ENCODE measurements at regions not wholly inside any gene's neighbourhood (a gene's known extent, or its start where the extent isn't known, plus 50 kb on each side); places are given as distances from the start of the nearest gene placed in this dataset.

DNA sequence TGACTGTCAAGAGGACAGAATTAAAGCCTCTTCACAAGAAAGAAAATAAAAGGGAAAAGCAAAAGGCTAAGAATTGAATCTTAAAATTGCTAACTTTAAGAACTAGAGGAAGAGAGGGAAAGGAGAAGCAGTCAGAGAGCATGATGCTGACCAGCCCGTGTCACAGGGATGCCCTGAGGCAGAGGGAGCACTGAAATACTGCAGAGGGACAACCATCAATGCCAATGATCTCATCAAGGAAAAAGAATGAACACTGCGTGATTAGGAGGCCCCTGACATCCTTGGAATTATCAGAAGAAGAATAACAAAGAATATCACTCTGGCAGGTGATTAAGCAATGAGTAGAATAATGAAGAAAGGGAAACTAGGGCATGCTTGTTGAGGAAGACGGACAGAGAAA is 252.2 kb upstream of the GRIP1 start:
- Histone ChIP-seq H3K4me1 (ENCODE audit: control insufficient read depth, insufficient read depth, low read length) (peaks cover 2% of the 10 kb centered on the region; the same call in 1 of the 2 replicates), H3K4me3 (ENCODE audit: low read length) (no peak overlapping the region; the same call in 1 of the 2 replicates), H3K9me3 (ENCODE audit: control insufficient read depth, insufficient read depth, low read length) (no peaks in the 10 kb centered on the region), H3K36me3 (ENCODE audit: control insufficient read depth, insufficient read depth, low read length) (no peaks in the 10 kb centered on the region), H3K27me3 (ENCODE audit: control insufficient read depth, insufficient read depth, low read length) (no peaks in the 10 kb centered on the region), H3K27ac (ENCODE audit: low read length) (no peak overlapping the region)
- no CpG with 5 or more reads among the region's 3 CpGs for WGBS (ENCODE audit: insufficient coverage, insufficient read length)
- DNase-seq (ENCODE audit: low read depth, low spot score), result no peak

DNA sequence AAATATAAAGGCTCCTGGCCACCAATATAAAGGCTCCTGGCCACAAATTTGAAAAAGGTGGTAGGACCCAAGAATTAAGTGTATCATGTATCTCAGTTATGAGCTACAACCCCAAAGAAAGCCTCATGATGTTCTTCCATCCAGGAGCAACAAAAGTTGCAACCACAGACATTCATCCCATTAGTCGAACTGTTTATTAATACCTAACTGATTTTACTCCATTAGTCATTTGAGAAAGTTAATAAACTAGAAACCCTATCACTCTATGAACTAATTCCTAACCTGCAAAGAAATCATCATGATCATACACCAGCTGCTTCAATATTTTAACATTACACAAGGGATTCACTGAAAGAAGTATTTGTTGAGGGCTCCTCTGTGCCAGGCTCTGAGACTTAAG is 253.2 kb upstream of the GRIP1 start:
- WGBS (ENCODE audit: insufficient coverage, insufficient read length), result no CpG with 5 or more reads among the region's 1 CpG

DNA sequence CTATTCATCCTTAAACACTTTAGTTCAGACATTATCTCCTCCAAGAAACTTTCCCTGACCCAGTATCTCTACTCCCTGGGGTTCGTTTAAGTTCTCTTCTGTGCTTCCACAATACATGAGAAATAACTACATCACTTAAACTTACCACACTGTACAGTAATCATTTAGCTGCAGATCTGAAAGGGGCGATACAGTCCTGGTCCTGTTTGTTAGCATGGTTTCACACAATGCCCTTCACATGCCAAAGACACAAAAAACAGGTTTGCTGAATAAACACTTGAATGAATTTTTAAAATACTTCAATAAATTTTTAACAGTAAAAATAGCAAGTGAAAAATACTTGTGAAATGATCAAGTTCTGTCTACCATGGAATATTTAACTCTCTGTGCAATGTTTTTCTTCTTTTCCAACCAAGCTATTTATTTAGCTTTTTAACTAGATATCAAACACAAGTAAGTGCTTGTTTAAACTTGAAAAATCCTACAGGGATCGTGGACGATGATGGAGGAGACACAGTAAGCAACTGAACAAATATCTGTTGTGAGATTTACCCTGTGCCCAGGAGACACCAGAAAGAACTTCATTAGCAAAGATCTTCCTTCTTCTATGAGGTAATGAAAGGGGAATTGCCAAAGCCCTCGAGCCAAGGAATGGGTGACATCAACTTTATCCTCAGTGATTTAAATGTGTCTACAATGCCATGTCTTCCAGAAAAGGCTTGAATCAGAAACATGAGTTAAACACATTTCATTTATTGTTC is 255.6 kb upstream of the GRIP1 start:
- Histone ChIP-seq H3K4me3 (ENCODE audit: low read length) (no peak overlapping the region), H3K36me3 (ENCODE audit: control insufficient read depth, insufficient read depth, low read length) (no peaks in the 10 kb centered on the region), H3K9me3 (ENCODE audit: control insufficient read depth, insufficient read depth, low read length) (no peaks in the 10 kb centered on the region), H3K27me3 (ENCODE audit: control insufficient read depth, insufficient read depth, low read length) (no peaks in the 10 kb centered on the region), H3K27ac (ENCODE audit: low read length) (no peak overlapping the region), H3K4me1 (ENCODE audit: control insufficient read depth, insufficient read depth, low read length) (no peaks in the 10 kb centered on the region)
- no CpG with 5 or more reads among the region's 5 CpGs for WGBS (ENCODE audit: insufficient coverage, insufficient read length)
- no peak for DNase-seq (ENCODE audit: low read depth, low spot score)

More for the DNA sequence above, 253.2 kb upstream of the GRIP1 start:
- no peaks in the 10 kb centered on the region for H3K9me3 ChIP-seq (ENCODE audit: control insufficient read depth, insufficient read depth, low read length)
- H3K4me1 ChIP-seq (ENCODE audit: control insufficient read depth, insufficient read depth, low read length), result no peaks in the 10 kb centered on the region
- H3K36me3 ChIP-seq (ENCODE audit: control insufficient read depth, insufficient read depth, low read length), result no peaks in the 10 kb centered on the region
- H3K27me3 ChIP-seq (ENCODE audit: control insufficient read depth, insufficient read depth, low read length), result no peaks in the 10 kb centered on the region
- DNase-seq (ENCODE audit: low read depth, low spot score), result no peak
- no peak overlapping the region for H3K4me3 ChIP-seq (ENCODE audit: low read length)
- no peak overlapping the region for H3K27ac ChIP-seq (ENCODE audit: low read length)

DNA sequence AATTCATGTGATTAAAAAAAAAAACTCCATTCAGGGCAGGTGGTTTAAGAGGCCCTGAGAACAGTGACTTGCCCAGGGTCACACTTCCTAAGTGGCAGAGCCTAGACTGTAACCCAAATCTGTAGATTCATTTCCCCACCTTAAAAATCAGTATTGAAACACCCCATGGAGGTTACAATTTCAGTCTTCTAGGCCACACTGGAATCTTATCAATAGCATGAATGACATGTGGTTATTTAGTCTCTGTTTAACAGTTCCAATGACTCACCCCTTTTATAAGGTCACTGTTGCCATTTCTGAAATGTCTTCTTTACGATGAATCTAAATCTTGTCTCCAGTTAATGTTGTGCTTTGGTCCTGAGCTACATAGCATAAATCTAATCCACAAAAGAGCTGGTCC is 262.3 kb upstream of the GRIP1 start:
- DNase-seq (ENCODE audit: low read depth, low spot score), result no peak
- Histone ChIP-seq H3K27ac (ENCODE audit: low read length) (no peak overlapping the region), H3K27me3 (ENCODE audit: control insufficient read depth, insufficient read depth, low read length) (no peaks in the 10 kb centered on the region), H3K9me3 (ENCODE audit: control insufficient read depth, insufficient read depth, low read length) (no peaks in the 10 kb centered on the region), H3K4me1 (ENCODE audit: control insufficient read depth, insufficient read depth, low read length) (peaks cover 3% of the 10 kb centered on the region), H3K36me3 (ENCODE audit: control insufficient read depth, insufficient read depth, low read length) (no peaks in the 10 kb centered on the region), H3K4me3 (ENCODE audit: low read length) (no peak overlapping the region)
- no CpG with 5 or more reads among the region's 1 CpG for WGBS (ENCODE audit: insufficient coverage, insufficient read length)

DNA sequence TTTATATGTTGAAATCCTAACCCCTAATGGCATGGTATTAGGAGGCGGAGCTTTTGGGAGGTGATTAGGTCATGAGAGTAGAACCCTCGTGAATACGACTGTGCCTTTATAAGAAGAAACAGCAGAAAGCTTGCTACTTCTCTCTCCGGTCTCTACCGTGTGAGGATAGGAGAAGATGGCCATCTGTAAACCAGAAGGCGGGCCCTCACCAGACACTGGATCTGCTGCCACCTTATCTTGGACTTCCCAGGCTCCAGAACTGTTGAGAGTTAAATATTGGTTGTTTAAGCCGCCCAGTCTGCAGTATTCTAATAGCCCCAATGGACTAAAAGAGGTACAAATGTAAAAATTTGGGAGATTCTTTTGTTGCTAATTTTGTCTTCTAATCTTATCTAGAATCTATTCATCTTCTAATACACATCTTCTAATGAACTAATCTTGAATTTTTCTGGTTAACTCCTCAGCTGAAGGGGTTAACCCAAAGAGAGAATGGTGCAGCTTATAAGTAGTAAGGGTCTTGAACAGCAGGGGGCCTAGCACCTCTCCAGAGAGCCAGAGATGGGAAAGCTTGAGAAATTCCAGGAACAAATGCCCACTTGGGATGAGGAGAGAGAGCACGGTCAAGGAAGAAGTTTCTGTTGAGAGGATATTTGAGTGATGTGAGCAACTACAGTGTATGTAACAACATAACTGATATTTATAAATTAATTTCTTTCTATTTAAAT is 264.0 kb upstream of the GRIP1 start:
- DNase-seq (ENCODE audit: low read depth, low spot score), result no peak
- no peak overlapping the region for H3K4me3 ChIP-seq (ENCODE audit: low read length)
- WGBS (ENCODE audit: insufficient coverage, insufficient read length), result no CpG with 5 or more reads among the region's 8 CpGs
- peaks cover 3% of the 10 kb centered on the region for H3K4me1 ChIP-seq (ENCODE audit: control insufficient read depth, insufficient read depth, low read length)
- no peaks in the 10 kb centered on the region for H3K36me3 ChIP-seq (ENCODE audit: control insufficient read depth, insufficient read depth, low read length)
- no peaks in the 10 kb centered on the region for H3K27me3 ChIP-seq (ENCODE audit: control insufficient read depth, insufficient read depth, low read length)
- H3K27ac ChIP-seq (ENCODE audit: low read length), result no peak overlapping the region
- no peaks in the 10 kb centered on the region for H3K9me3 ChIP-seq (ENCODE audit: control insufficient read depth, insufficient read depth, low read length)

DNA sequence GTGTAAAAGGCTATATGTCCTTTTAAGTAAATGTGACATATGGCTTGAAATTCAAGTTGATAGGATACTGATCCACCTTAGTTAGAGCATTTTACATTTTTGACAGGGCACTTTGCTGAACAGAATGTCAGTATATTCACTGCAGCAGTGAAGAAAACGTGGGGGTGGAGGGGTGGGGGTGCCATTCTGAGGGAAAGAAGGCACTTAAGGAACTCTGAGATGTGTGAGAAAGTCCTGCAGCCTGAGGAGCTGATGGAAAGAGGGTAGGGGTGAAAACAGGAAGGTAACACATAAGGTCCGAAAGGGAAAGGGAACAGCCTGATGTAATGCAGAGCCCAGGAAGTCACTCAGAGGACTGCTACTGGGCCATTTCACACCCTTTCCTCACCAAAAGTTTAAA is 265.5 kb upstream of the GRIP1 start:
- Histone ChIP-seq H3K4me3 (ENCODE audit: low read length) (no peak overlapping the region), H3K4me1 (ENCODE audit: control insufficient read depth, insufficient read depth, low read length) (peaks cover 3% of the 10 kb centered on the region), H3K36me3 (ENCODE audit: control insufficient read depth, insufficient read depth, low read length) (no peaks in the 10 kb centered on the region), H3K27ac (ENCODE audit: low read length) (no peak overlapping the region), H3K27me3 (ENCODE audit: control insufficient read depth, insufficient read depth, low read length) (no peaks in the 10 kb centered on the region), H3K9me3 (ENCODE audit: control insufficient read depth, insufficient read depth, low read length) (no peaks in the 10 kb centered on the region)
- no CpG with 5 or more reads among the region's 2 CpGs for whole genome bisulfite sequencing (ENCODE audit: insufficient coverage, insufficient read length)
- DNase-seq (ENCODE audit: low read depth, low spot score), result no peak

DNA sequence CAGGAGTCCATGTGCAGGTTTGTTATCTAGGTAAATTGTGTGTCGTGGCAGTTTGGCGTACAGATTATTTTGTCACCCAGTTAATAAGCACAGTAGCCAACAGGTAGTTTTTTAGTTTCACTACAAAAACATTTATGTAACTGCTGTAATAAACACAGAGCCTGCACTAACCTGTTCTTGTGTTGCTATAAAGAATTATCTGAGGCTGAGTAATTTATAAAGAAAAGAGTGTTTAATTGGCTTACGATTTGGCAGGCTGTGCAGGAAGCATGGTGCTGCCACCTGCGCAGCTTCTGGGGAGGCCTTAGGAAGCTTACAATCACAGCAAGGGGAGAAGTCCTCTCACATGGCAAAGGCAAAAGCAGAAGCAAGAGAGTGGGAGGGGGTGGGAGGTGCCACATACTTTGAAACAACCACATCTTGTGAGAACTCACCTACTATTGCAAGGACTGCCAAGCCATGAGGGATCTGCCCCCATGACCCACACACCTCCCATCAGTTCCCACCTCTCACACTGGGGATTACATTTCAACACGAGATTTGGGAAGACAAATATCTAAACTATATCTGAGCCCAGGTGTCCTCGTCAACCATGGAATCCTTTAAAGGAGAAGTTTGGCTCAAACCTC is 266.4 kb upstream of the GRIP1 start:
- Histone ChIP-seq H3K36me3 (ENCODE audit: control insufficient read depth, insufficient read depth, low read length) (no peaks in the 10 kb centered on the region), H3K27ac (ENCODE audit: low read length) (no peak overlapping the region), H3K4me3 (ENCODE audit: low read length) (no peak overlapping the region), H3K27me3 (ENCODE audit: control insufficient read depth, insufficient read depth, low read length) (no peaks in the 10 kb centered on the region), H3K4me1 (ENCODE audit: control insufficient read depth, insufficient read depth, low read length) (peaks cover 3% of the 10 kb centered on the region), H3K9me3 (ENCODE audit: control insufficient read depth, insufficient read depth, low read length) (no peaks in the 10 kb centered on the region)
- no CpG with 5 or more reads among the region's 6 CpGs for WGBS (ENCODE audit: insufficient coverage, insufficient read length)
- no peak for DNase-seq (ENCODE audit: low read depth, low spot score)

DNA sequence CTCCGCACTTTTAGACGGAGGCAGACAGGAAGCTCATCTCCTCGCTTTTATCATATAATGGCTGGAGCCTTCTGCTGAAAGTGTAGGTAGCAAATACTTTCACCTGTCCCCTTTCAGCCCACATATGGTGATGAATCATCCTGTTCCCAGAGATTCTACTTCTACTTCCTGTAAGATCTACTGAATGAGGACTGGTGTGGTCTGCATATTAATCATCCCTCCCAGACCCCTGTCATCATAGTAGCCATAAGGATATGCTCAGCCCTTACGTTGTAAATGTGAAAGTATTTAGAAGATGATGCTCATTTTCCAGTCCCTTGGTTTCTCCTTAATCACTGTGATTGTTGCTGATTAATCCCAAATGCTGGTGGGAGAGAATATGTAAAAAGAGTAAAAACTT is 268.2 kb upstream of the GRIP1 start:
- H3K4me1 ChIP-seq (ENCODE audit: control insufficient read depth, insufficient read depth, low read length), result peaks cover 3% of the 10 kb centered on the region
- H3K27me3 ChIP-seq (ENCODE audit: control insufficient read depth, insufficient read depth, low read length), result no peaks in the 10 kb centered on the region
- H3K36me3 ChIP-seq (ENCODE audit: control insufficient read depth, insufficient read depth, low read length), result no peaks in the 10 kb centered on the region
- no peak overlapping the region for H3K27ac ChIP-seq (ENCODE audit: low read length)
- H3K4me3 ChIP-seq (ENCODE audit: low read length), result no peak overlapping the region
- no peak for DNase-seq (ENCODE audit: low read depth, low spot score)
- H3K9me3 ChIP-seq (ENCODE audit: control insufficient read depth, insufficient read depth, low read length), result no peaks in the 10 kb centered on the region
- WGBS (ENCODE audit: insufficient coverage, insufficient read length), result no CpG with 5 or more reads among the region's 4 CpGs

DNA sequence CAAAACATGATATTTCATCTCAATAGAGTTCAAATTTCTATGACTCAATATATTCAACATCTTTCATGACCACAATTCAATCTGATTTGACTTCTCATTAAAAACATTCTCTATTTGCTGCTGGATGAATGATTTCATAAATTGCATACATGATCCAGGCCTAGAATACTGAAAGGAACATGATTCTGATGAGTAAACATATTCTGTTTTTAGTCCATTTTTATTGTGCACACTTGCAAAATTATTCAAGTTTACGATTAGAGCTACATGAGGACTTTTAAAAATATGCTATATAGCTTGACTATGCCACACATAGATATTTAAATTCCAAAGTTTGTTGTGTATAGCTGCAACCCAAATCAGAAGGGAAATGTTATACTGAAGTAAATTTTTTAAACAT is 273.8 kb upstream of the GRIP1 start:
- Histone ChIP-seq H3K36me3 (ENCODE audit: control insufficient read depth, insufficient read depth, low read length) (no peaks in the 10 kb centered on the region), H3K27me3 (ENCODE audit: control insufficient read depth, insufficient read depth, low read length) (no peaks in the 10 kb centered on the region), H3K9me3 (ENCODE audit: control insufficient read depth, insufficient read depth, low read length) (no peaks in the 10 kb centered on the region), H3K27ac (ENCODE audit: low read length) (no peak overlapping the region), H3K4me1 (ENCODE audit: control insufficient read depth, insufficient read depth, low read length) (no peaks in the 10 kb centered on the region), H3K4me3 (ENCODE audit: low read length) (no peak overlapping the region)
- no CpG with 5 or more reads among the region's 1 CpG for WGBS (ENCODE audit: insufficient coverage, insufficient read length)
- DNase-seq (ENCODE audit: low read depth, low spot score), result no peak

DNA sequence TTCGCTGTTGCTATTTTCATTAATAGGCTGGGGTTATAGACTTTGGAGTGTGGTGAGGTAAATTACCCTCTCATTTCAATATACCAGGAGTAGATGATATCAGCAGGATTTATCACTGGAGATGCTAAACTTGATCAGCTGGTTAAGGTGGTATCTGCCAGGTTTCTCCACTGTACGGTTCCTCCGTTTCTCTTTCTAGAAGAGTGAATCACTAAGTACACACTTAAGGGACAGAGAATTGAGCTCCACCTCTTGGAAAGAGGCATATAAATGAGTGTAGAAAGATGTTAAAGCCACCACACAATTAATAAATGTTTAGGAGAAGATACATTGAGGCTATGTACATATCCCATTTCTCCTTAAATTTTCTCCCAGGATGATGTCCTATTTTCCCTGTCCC is 277.4 kb upstream of the GRIP1 start:
- Histone ChIP-seq H3K4me3 (ENCODE audit: low read length) (no peak overlapping the region), H3K36me3 (ENCODE audit: control insufficient read depth, insufficient read depth, low read length) (no peaks in the 10 kb centered on the region), H3K9me3 (ENCODE audit: control insufficient read depth, insufficient read depth, low read length) (no peaks in the 10 kb centered on the region), H3K27me3 (ENCODE audit: control insufficient read depth, insufficient read depth, low read length) (no peaks in the 10 kb centered on the region), H3K27ac (ENCODE audit: low read length) (no peak overlapping the region), H3K4me1 (ENCODE audit: control insufficient read depth, insufficient read depth, low read length) (no peaks in the 10 kb centered on the region; the same call in 1 of the 2 replicates)
- DNase-seq (ENCODE audit: low read depth, low spot score), result no peak
- no CpG with 5 or more reads among the region's 3 CpGs for WGBS (ENCODE audit: insufficient coverage, insufficient read length)
